HepG2 (cell line): ENCODE measurements at regions not wholly inside any gene's neighbourhood (a gene's known extent, or its start where the extent isn't known, plus 50 kb on each side); places are given as distances from the start of the nearest gene placed in this dataset.

Experiments used
- IRX3 ChIP-seq: sonication (generic); formaldehyde crosslinking; IDR thresholded peaks from 2 replicates; pipeline ENCODE4 v1.8.1; 2023; ENCODE audit warnings: mild to moderate bottlenecking, low read depth, missing genetic modification reagents, borderline replicate concordance
- KDM3A ChIP-seq: IDR thresholded peaks from 2 replicates; pipeline ENCODE4 v1.6.1; 2018; ENCODE audit warnings: low read depth, missing compliant biosample characterization
- MIXL1 ChIP-seq: IDR thresholded peaks from 2 replicates; pipeline ENCODE4 v1.6.1; 2016
- RAD51 ChIP-seq: fragments of 450-650 bp; IDR thresholded peaks from 2 replicates; pipeline ENCODE4 v1.6.1; 2016; ENCODE audit warnings: borderline replicate concordance
- RBM22 ChIP-seq: fragments of 200-400 bp; formaldehyde crosslinking; optimal IDR thresholded peaks from 2 replicates; pipeline ENCODE3; 2017; ENCODE audit warnings: mild to moderate bottlenecking, low read length, moderate library complexity
- SIX4 ChIP-seq: sonication (generic); formaldehyde crosslinking; IDR thresholded peaks from 2 replicates; pipeline ENCODE4 v1.4.0; 2020; ENCODE audit warnings: missing genetic modification reagents
- SPEN ChIP-seq: sonication (generic); formaldehyde crosslinking; IDR thresholded peaks from 2 replicates; pipeline ENCODE4 v1.5.1; 2020; ENCODE audit warnings: low read depth, mild to moderate bottlenecking, missing genetic modification reagents
- ZFP90 ChIP-seq: sonication (generic); formaldehyde crosslinking; IDR thresholded peaks from 2 replicates; pipeline ENCODE4 v1.8.0; 2022; ENCODE audit warnings: missing genetic modification reagents, mild to moderate bottlenecking, inconsistent platforms, borderline replicate concordance
- ZNF678 ChIP-seq: sonication (generic); formaldehyde crosslinking; IDR thresholded peaks from 2 replicates; pipeline ENCODE4 v1.4.0; 2020; ENCODE audit warnings: mild to moderate bottlenecking, missing genetic modification reagents
- ZSCAN31 ChIP-seq: sonication (generic); formaldehyde crosslinking; IDR thresholded peaks from 2 replicates; pipeline ENCODE4 v1.5.0; 2020; ENCODE audit warnings: low read depth, mild to moderate bottlenecking, missing genetic modification reagents
- TF ChIP-seq, protein P1 (sequence below): sonication (generic); formaldehyde crosslinking; IDR thresholded peaks from 2 replicates; pipeline ENCODE4 v1.8.0; 2022; ENCODE audit warnings: mild to moderate bottlenecking, missing genetic modification reagents; ENCODE audit not compliant: insufficient replicate concordance
- TF ChIP-seq, protein P2 (sequence below): sonication (generic); formaldehyde crosslinking; IDR thresholded peaks from 2 replicates; pipeline ENCODE4 v1.5.1; 2020; ENCODE audit warnings: missing genetic modification reagents, mild to moderate bottlenecking, borderline replicate concordance
- TF ChIP-seq, protein P3 (sequence below): sonication (generic); formaldehyde crosslinking; IDR thresholded peaks from 2 replicates; pipeline ENCODE4 v1.5.1; 2020; ENCODE audit warnings: mild to moderate bottlenecking, missing genetic modification reagents, moderate library complexity
- TF ChIP-seq, protein P4 (sequence below): sonication (generic); formaldehyde crosslinking; IDR thresholded peaks from 2 replicates; pipeline ENCODE4 v1.5.1; 2020; ENCODE audit warnings: missing genetic modification reagents, mild to moderate bottlenecking, borderline replicate concordance
- TF ChIP-seq, protein P5 (sequence below): sonication (generic); formaldehyde crosslinking; IDR thresholded peaks from 2 replicates; pipeline ENCODE4 v1.4.0; 2020; ENCODE audit warnings: missing genetic modification reagents, borderline replicate concordance

DNA sequence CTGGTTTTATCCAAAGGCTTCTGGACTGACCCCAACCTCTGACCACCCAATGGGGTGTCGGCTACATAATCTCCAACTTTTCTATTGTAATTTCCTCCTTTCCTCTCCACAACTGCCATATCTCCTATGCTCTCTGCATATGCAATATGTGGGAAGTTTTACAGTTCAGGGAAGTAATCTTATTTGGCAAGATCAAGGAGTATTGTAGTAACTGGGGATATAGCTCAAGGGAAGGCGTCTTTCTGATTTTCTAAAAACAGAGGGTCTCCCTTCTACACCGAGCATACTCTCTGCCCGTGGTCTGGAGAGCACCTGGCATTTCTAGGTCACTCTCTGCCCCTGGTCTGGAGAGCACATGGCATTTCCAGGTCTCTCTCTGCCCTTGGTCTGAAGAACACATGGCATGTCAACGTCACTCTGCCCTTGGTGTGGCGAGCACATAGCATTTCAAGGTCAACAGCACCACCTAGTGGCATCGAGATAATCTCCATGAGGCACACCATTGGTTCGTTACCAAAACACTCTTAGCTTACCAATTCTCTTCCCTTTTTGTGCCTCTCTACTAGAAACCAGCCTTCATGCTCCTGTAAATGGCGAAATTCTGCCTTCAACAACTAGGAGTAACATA is 616.4 kb upstream of the NUDT12 start (continued):
- TF ChIP-seq, protein P1, sequence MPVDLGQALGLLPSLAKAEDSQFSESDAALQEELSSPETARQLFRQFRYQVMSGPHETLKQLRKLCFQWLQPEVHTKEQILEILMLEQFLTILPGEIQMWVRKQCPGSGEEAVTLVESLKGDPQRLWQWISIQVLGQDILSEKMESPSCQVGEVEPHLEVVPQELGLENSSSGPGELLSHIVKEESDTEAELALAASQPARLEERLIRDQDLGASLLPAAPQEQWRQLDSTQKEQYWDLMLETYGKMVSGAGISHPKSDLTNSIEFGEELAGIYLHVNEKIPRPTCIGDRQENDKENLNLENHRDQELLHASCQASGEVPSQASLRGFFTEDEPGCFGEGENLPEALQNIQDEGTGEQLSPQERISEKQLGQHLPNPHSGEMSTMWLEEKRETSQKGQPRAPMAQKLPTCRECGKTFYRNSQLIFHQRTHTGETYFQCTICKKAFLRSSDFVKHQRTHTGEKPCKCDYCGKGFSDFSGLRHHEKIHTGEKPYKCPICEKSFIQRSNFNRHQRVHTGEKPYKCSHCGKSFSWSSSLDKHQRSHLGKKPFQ, result no peak
- no peak for TF ChIP-seq SIX4 (CRISPR knock-in tag)
- TF ChIP-seq, protein P2, sequence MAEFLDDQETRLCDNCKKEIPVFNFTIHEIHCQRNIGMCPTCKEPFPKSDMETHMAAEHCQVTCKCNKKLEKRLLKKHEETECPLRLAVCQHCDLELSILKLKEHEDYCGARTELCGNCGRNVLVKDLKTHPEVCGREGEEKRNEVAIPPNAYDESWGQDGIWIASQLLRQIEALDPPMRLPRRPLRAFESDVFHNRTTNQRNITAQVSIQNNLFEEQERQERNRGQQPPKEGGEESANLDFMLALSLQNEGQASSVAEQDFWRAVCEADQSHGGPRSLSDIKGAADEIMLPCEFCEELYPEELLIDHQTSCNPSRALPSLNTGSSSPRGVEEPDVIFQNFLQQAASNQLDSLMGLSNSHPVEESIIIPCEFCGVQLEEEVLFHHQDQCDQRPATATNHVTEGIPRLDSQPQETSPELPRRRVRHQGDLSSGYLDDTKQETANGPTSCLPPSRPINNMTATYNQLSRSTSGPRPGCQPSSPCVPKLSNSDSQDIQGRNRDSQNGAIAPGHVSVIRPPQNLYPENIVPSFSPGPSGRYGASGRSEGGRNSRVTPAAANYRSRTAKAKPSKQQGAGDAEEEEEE (CRISPR knock-in tag), result no peak
- TF ChIP-seq, protein P3, sequence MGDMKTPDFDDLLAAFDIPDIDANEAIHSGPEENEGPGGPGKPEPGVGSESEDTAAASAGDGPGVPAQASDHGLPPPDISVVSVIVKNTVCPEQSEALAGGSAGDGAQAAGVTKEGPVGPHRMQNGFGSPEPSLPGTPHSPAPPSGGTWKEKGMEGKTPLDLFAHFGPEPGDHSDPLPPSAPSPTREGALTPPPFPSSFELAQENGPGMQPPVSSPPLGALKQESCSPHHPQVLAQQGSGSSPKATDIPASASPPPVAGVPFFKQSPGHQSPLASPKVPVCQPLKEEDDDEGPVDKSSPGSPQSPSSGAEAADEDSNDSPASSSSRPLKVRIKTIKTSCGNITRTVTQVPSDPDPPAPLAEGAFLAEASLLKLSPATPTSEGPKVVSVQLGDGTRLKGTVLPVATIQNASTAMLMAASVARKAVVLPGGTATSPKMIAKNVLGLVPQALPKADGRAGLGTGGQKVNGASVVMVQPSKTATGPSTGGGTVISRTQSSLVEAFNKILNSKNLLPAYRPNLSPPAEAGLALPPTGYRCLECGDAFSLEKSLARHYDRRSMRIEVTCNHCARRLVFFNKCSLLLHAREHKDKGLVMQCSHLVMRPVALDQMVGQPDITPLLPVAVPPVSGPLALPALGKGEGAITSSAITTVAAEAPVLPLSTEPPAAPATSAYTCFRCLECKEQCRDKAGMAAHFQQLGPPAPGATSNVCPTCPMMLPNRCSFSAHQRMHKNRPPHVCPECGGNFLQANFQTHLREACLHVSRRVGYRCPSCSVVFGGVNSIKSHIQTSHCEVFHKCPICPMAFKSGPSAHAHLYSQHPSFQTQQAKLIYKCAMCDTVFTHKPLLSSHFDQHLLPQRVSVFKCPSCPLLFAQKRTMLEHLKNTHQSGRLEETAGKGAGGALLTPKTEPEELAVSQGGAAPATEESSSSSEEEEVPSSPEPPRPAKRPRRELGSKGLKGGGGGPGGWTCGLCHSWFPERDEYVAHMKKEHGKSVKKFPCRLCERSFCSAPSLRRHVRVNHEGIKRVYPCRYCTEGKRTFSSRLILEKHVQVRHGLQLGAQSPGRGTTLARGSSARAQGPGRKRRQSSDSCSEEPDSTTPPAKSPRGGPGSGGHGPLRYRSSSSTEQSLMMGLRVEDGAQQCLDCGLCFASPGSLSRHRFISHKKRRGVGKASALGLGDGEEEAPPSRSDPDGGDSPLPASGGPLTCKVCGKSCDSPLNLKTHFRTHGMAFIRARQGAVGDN (CRISPR knock-in tag), result no peak
- TF ChIP-seq, protein P4, sequence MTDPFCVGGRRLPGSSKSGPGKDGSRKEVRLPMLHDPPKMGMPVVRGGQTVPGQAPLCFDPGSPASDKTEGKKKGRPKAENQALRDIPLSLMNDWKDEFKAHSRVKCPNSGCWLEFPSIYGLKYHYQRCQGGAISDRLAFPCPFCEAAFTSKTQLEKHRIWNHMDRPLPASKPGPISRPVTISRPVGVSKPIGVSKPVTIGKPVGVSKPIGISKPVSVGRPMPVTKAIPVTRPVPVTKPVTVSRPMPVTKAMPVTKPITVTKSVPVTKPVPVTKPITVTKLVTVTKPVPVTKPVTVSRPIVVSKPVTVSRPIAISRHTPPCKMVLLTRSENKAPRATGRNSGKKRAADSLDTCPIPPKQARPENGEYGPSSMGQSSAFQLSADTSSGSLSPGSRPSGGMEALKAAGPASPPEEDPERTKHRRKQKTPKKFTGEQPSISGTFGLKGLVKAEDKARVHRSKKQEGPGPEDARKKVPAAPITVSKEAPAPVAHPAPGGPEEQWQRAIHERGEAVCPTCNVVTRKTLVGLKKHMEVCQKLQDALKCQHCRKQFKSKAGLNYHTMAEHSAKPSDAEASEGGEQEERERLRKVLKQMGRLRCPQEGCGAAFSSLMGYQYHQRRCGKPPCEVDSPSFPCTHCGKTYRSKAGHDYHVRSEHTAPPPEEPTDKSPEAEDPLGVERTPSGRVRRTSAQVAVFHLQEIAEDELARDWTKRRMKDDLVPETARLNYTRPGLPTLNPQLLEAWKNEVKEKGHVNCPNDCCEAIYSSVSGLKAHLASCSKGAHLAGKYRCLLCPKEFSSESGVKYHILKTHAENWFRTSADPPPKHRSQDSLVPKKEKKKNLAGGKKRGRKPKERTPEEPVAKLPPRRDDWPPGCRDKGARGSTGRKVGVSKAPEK, result no peak
- no peak for TF ChIP-seq RBM22
- TF ChIP-seq, protein P5, sequence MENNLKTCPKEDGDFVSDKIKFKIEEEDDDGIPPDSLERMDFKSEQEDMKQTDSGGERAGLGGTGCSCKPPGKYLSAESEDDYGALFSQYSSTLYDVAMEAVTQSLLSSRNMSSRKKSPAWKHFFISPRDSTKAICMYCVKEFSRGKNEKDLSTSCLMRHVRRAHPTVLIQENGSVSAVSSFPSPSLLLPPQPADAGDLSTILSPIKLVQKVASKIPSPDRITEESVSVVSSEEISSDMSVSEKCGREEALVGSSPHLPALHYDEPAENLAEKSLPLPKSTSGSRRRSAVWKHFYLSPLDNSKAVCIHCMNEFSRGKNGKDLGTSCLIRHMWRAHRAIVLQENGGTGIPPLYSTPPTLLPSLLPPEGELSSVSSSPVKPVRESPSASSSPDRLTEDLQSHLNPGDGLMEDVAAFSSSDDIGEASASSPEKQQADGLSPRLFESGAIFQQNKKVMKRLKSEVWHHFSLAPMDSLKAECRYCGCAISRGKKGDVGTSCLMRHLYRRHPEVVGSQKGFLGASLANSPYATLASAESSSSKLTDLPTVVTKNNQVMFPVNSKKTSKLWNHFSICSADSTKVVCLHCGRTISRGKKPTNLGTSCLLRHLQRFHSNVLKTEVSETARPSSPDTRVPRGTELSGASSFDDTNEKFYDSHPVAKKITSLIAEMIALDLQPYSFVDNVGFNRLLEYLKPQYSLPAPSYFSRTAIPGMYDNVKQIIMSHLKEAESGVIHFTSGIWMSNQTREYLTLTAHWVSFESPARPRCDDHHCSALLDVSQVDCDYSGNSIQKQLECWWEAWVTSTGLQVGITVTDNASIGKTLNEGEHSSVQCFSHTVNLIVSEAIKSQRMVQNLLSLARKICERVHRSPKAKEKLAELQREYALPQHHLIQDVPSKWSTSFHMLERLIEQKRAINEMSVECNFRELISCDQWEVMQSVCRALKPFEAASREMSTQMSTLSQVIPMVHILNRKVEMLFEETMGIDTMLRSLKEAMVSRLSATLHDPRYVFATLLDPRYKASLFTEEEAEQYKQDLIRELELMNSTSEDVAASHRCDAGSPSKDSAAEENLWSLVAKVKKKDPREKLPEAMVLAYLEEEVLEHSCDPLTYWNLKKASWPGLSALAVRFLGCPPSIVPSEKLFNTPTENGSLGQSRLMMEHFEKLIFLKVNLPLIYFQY, result no peak
- no peak for TF ChIP-seq ZFP90
- 0 out of 2 replicates have a peak, but pooled peaks have one; percentile 29 for TF ChIP-seq KDM3A (CRISPR knock-in tag)
- no peak for TF ChIP-seq ZSCAN31 (CRISPR knock-in tag)
- no peak for TF ChIP-seq RAD51
- no peak for TF ChIP-seq ZNF678
- no peak for TF ChIP-seq SPEN (CRISPR knock-in tag)
- no peak for TF ChIP-seq IRX3 (CRISPR knock-in tag)
- no peak for TF ChIP-seq MIXL1 (CRISPR knock-in tag)
